T-helper 1 cell (primary cell): ENCODE measurements at regions not wholly inside any gene's neighbourhood (a gene's known extent, or its start where the extent isn't known, plus 50 kb on each side); places are given as distances from the start of the nearest gene placed in this dataset.
A peak's percentile ranks its signal among the peaks of the same experiment; 100 is the strongest.

Experiments used
- DNase-seq, 5 donors: peaks; one replicate each; pipeline ENCODE4 v3.0.0-alpha.2; 2012 to 2020

- no peak for DNase-seq
These were observed 76.5 kb upstream of the ADRB1 start for GRCh38 chr10:113967126-113967525.

- DNase-seq, result no peak
These were observed 73.0 kb upstream of the ADRB1 start for GRCh38 chr10:113970641-113971040.

- no peak for DNase-seq
These were observed 72.2 kb upstream of the ADRB1 start for GRCh38 chr10:113971349-113971973.

- DNase-seq, result no peak
These were observed 66.5 kb upstream of the ADRB1 start for GRCh38 chr10:113977174-113977573.

- no peak for DNase-seq
These were observed 64.9 kb upstream of the ADRB1 start for GRCh38 chr10:113978802-113979201.

- no peak for DNase-seq
These were observed 64.3 kb upstream of the ADRB1 start for GRCh38 chr10:113979409-113979808.

DNA sequence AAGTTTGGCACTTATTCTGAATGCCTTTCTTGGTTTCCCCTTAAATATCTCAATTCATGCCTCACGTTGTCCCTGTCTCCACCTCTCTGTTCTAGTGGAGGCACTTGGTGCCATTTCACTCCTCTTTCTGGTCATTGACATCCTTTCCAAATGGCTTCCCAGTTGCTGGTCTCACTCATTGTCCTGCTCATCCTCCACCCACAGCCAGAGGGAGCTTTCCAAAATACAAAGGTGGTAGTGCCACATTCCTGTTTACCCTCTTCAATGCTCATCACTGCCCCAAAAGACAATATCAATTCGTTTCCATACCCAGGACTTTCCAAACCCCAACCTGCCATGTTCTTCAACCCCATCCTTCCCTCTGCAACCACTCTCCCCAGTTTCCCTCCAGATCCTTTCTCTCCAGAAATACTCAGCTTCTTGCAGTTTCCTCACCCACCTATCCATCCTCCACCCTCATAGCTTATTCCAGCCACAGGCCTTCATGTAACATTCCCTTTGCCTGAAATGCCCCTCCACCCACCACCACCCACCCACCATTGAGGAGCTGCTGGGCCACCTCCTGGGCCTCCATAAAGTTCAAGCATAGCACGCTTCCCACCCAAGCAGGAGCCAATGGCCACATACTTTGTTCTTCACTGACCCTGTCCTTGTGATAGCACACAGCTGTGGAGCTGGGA, 63.1 kb upstream of the ADRB1 start:
- no peak for DNase-seq

- no peak for DNase-seq
These were observed 61.4 kb upstream of the ADRB1 start for GRCh38 chr10:113982296-113982695.

DNA sequence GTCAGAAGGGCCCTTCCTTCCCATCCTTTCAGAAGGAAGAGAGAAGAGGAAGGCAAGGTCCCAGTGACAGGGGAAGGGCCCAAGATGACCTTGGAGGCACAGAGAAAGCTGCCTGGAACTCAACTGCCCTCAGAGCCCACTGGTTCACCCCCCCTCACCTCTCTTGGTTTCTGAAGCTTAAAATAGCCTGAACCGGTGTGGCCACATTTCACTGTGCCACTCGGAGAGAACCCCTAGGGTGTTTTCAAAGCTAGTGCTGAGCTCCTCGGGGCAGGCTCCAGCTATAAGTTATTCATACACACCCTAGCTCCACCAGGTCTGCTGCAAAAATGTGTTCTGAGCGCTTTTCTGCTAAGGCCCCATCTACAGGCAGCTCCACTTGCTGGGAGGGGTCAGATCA, 60.9 kb upstream of the ADRB1 start:
- DNase-seq, result no peak

GRCh38 chr10:113983552-113983951, 60.1 kb upstream of the ADRB1 start:
- DNase-seq, result peak in 1 of 5 donors; percentile 22

DNA sequence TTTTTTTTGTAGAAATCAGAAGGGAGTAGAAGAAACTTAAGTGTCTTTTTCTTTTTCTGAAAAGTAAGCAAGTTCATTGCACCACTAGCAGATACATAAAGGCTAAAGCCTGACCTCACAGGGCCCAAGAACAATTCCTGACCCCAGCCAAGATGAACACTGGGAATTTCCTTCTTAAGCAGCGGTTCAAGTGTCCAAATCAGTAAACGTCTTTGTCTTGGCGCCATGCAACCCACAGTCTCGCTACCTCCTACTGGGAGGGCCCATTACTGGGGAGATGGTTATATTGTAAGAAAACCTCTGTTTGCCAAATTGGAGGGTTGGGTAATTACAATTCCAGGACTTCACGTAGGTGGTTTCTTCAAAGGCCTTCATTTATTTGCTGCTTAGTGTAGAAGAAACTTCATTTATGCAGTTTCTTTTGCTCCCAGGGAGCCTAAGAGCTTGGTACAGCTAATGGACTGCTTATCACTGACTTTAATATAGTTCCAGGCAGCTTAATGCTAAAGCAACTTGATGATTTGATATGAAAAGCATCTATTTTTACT, 58.3 kb upstream of the ADRB1 start:
- DNase-seq, result no peak

- DNase-seq, result no peak
These were observed 57.4 kb upstream of the ADRB1 start for GRCh38 chr10:113986316-113986715.

GRCh38 chr10:113987156-113987555, 56.5 kb upstream of the ADRB1 start:
- DNase-seq, result no peak

DNA sequence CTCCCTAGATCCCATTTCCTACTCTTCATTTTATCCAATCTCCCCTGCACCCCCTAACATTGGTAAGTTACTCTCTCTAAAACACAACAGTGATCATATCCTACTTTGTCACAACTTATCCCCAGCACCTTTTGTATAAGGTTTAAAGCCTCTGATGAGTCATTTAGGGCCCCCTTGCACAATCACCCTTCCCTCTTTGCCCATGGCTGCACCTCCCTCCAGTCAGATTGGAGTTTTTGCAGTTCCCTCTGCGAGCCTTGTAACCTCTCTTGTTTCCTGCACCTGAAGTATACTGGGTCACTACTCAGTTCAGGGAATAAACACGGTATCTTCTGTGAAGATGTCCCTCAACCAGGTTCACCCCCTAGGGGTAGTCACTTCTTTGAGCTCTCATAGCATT, 55.9 kb upstream of the ADRB1 start:
- DNase-seq, result peak in 1 of 5 donors; percentile 16

DNA sequence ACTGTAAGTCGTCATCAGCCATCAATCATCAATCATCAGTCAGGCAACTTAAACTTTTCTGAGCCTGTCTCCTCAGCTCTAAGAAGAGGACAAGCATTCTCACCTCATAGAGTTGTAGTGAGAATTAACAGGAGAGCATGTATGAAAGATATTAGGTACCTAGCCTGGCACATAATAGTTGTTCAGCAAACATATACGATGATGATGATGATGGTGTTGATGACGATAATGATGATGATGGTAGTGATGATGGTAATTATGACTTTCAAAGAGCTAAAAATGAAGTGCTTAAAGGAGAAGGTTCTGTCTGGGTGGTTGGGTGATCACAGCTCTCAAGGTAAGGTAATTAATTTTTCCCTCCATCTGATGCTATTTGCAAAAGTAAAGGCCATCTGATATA, 55.1 kb upstream of the ADRB1 start:
- DNase-seq, result no peak

DNA sequence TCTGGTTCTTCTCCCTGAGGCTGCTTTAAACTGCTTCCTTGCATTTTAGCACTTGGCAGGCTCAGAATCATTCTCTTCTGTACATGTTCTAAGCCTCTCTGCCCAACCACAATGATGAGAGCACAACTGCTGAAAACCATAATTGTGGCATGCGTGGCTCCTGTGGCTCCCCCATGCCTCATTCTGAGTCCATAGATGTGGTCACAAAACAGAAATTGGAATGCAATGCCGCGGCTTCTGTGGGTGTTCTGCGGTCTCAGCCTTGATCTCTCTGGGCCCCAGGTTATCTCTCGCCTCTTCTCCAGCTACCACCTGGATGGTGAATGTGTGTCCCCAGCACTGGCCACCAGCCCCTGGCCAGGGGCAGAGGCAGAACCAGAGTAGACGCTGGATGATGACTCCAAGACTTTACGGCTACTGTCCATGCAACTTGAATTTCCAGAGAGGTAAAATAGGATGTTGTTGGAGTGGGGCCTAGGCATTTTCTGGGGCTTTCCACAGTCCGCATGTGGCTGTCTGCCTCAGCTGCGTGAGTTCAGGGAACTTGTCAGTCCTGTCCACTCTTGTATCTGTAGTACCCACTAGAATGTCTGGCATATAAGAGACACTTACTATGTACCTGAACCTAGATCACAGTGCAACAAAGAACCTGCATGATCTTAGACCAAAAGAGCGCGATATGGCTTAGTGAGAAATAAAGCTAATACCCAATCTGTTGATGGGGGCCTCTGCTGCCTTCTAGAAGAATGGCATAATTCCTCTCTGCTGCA, 52.4 kb upstream of the ADRB1 start:
- DNase-seq, result peak in 1 of 5 donors; percentile 45

DNA sequence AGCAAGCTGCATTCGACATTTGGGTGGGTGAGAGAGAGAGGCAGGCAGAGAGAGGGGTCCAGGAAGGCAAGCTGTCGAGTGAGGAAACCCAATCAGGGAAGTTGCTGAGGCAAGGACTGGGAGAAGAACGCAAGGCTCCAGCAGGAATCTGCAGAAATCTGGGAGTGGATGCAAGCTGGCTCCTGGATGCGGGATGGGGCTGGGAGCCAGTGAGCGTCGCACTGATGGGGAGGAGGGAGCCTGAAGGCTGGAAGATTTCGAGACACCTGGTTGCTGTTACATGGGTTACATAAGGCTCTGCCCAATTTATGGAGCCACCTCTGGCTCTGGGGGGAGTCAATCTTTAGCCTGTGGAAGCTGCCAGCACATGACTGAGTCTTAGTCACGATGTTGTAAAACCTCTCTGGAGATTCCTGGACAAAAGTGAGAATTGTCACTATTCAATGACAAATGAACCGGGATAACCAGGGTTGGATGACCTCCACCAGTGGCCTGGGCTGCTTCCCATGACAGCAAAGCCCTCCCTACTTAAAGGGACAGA, 51.1 kb upstream of the ADRB1 start:
- DNase-seq, result no peak

DNA sequence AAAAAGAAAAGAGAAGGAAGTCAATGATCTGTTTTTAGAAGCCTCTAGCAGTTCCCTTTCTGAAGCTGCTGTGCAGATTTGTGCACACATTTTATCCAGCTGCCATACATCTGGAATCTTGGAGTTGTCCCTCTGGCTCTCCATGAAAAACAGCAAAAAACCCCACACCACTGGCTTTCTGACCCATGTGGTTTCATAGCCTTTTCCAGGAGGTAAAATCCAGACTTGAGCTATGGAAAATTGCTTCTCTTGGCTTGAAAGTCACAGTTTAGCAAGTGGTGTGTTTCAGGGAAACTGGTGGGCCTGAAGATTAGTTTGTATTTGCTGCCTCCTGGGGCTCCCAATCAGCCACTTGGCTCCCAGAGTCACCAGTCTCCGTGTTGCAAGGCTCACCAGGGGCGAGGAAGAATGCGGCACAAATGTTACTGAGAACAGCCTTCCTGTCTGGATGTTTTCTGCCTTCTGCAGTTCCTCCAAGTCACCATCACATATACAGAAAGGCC, 50.1 kb upstream of the ADRB1 start:
- DNase-seq, result no peak
